ENCODE measurements at regions not wholly inside any gene's neighbourhood (a gene's known extent, or its start where the extent isn't known, plus 50 kb on each side); places are given as distances from the start of the nearest gene placed in this dataset.

- intact Hi-C loops (cut with DNase I) = no loop called here
Observed at GRCh38 chr7:84497873-84498272, 303.3 kb upstream of the SEMA3A start.

GRCh38 chr7:84495128-84495527 is 300.5 kb upstream of the SEMA3A start:
- H3K9me3 ChIP-seq = no peaks in the 10 kb centered on the region
- no peaks in the 10 kb centered on the region for H3K4me1 ChIP-seq
- intact Hi-C loops (cut with DNase I) = no loop called here
- no peak overlapping the region for H3K4me3 ChIP-seq (replicated peaks in 1 of 3)
- H3K36me3 ChIP-seq = no peaks in the 10 kb centered on the region
- no peaks in the 10 kb centered on the region for H3K27me3 ChIP-seq
- no peak for TF ChIP-seq CTCF (IDR thresholded peaks at IDR 0.05)
- no peak for TF ChIP-seq POLR2A (IDR thresholded peaks at IDR 0.05)
- H3K27ac ChIP-seq = no peak overlapping the region
- no peak for DNase-seq

More at GRCh38 chr7:84497873-84498272, 303.3 kb upstream of the SEMA3A start:
- Histone ChIP-seq H3K27me3 (no peaks in the 10 kb centered on the region), H3K27ac (no peak overlapping the region), H3K4me3 (replicated peaks in 1 of 3) (no peak overlapping the region), H3K4me1 (no peaks in the 10 kb centered on the region), H3K9me3 (no peaks in the 10 kb centered on the region), H3K36me3 (no peaks in the 10 kb centered on the region)
- TF ChIP-seq POLR2A (IDR thresholded peaks at IDR 0.05) (no peak), CTCF (IDR thresholded peaks at IDR 0.05) (no peak)
- DNase-seq = no peak
- WGBS, 2 donors = 41 to 45% methylated on average over 1 of the region's 1 CpG

- WGBS, 2 donors = 89 to 91% methylated on average over 13 of the region's 13 CpGs
- Histone ChIP-seq H3K4me3 (replicated peaks in 1 of 3) (no peak overlapping the region), H3K4me1 (no peaks in the 10 kb centered on the region), H3K9me3 (no peaks in the 10 kb centered on the region), H3K36me3 (no peaks in the 10 kb centered on the region), H3K27ac (no peak overlapping the region), H3K27me3 (no peaks in the 10 kb centered on the region)
- no peak for DNase-seq
- TF ChIP-seq POLR2A (IDR thresholded peaks at IDR 0.05) (no peak), CTCF (IDR thresholded peaks at IDR 0.05) (no peak)
- intact Hi-C loops (cut with DNase I) = no loop called here
Observed at GRCh38 chr7:84492098-84493034, 297.8 kb upstream of the SEMA3A start.

- no peak overlapping the region for H3K4me3 ChIP-seq (replicated peaks in 1 of 3)
- WGBS, 2 donors = 78 to 91% methylated on average over 6 of the region's 6 CpGs
Observed at GRCh38 chr7:84490661-84491060, 296.1 kb upstream of the SEMA3A start.

More at GRCh38 chr7:84490661-84491060, 296.1 kb upstream of the SEMA3A start:
- DNase-seq = no peak
- intact Hi-C loops (cut with DNase I) = no loop called here
- no peaks in the 10 kb centered on the region for H3K9me3 ChIP-seq
- H3K36me3 ChIP-seq = no peaks in the 10 kb centered on the region
- no peak overlapping the region for H3K27ac ChIP-seq
- no peaks in the 10 kb centered on the region for H3K27me3 ChIP-seq
- TF ChIP-seq CTCF (IDR thresholded peaks at IDR 0.05) = peak in 1 of 6 experiments; percentile 8
- TF ChIP-seq POLR2A (IDR thresholded peaks at IDR 0.05) = no peak
- H3K4me1 ChIP-seq = no peaks in the 10 kb centered on the region

Measured in thyroid gland (tissue), 4 donors.